Vagina (tissue), 2 donors: ENCODE measurements at regions not wholly inside any gene's neighbourhood (a gene's known extent, or its start where the extent isn't known, plus 50 kb on each side); places are given as distances from the start of the nearest gene placed in this dataset.

Experiments
- CTCF ChIP-seq, 3 experiments: fragments of 450-650 bp in 2 of 3; fragments of 200-600 bp in 1 of 3; sonication (generic) in 1 of 3; IDR thresholded peaks; one replicate each; pipeline ENCODE4 v1.5.1; 2017 to 2019; ENCODE audit warnings: antibody characterized with exemption in 3 of 3, mild to moderate bottlenecking in 2 of 3, moderate library complexity in 2 of 3
- POLR2A ChIP-seq, 2 donors: fragments of 450-650 bp; IDR thresholded peaks; one replicate each; pipeline ENCODE4 v1.6.1; 2017; ENCODE audit warnings: antibody characterized with exemption in 2 of 2, mild to moderate bottlenecking in 2 of 2, moderate library complexity in 2 of 2
- POLR2AphosphoS5 ChIP-seq, 2 donors: sonication (generic); formaldehyde crosslinking; IDR thresholded peaks; one replicate each; pipeline ENCODE4 v1.9.0; 2017; ENCODE audit warnings: antibody characterized with exemption in 2 of 2, mild to moderate bottlenecking in 2 of 2, low read depth in 1 of 2; ENCODE audit not compliant: insufficient read depth in 1 of 2

GRCh38 chr11:128212324-128212723 is 375.0 kb downstream of the ETS1 start:
- TF ChIP-seq CTCF (IDR thresholded peaks at IDR 0.05) (no peak), POLR2AphosphoS5 (IDR thresholded peaks at IDR 0.05; ENCODE audit: insufficient read depth in 1 of 2, low read depth in 1 of 2) (no peak), POLR2A (IDR thresholded peaks at IDR 0.05) (no peak)
